ENCODE measurements at regions not wholly inside any gene's neighbourhood (a gene's known extent, or its start where the extent isn't known, plus 50 kb on each side); places are given as distances from the start of the nearest gene placed in this dataset.

DNA sequence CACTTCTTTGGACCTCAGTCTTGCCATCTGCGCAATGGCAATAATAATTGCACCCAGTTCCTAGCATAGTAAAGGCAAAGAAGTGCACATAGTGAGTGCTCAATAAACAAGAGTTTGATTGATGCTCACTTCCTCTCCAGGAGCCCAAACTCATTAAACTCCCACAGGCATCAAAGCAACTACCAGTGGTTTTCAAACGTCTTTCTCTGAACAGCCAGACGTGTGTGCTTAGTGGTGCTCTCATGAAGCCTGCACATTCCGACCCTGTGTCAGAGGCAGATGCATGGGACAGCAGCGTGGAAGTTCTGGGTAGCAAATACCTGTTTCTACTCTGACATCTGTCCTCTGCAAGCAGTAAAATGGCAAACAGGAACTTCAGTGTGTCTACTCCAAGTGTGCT is 146.3 kb upstream of the MAFB start:
- Histone ChIP-seq H3K27ac (no peak overlapping the region), H3K36me3 (no peaks in the 10 kb centered on the region), H3K4me1 (no peaks in the 10 kb centered on the region), H3K27me3 (peaks cover 0 to 3% (median 0%) of the 10 kb centered on the region in 9 donors), H3K4me3 (no peak overlapping the region), H3K9me3 (peaks cover 0 to 30% (median 0%) of the 10 kb centered on the region in 12 donors)
- TF ChIP-seq POLR2A (IDR thresholded peaks at IDR 0.05), result no peak
- TF ChIP-seq, protein P1, sequence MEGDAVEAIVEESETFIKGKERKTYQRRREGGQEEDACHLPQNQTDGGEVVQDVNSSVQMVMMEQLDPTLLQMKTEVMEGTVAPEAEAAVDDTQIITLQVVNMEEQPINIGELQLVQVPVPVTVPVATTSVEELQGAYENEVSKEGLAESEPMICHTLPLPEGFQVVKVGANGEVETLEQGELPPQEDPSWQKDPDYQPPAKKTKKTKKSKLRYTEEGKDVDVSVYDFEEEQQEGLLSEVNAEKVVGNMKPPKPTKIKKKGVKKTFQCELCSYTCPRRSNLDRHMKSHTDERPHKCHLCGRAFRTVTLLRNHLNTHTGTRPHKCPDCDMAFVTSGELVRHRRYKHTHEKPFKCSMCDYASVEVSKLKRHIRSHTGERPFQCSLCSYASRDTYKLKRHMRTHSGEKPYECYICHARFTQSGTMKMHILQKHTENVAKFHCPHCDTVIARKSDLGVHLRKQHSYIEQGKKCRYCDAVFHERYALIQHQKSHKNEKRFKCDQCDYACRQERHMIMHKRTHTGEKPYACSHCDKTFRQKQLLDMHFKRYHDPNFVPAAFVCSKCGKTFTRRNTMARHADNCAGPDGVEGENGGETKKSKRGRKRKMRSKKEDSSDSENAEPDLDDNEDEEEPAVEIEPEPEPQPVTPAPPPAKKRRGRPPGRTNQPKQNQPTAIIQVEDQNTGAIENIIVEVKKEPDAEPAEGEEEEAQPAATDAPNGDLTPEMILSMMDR (IDR thresholded peaks at IDR 0.05), result no peak
- 63 to 70% (median 66%) methylated on average over 5 of the region's 5 CpGs for WGBS, 4 donors
- ATAC-seq, result no peak
- intact Hi-C loops (cut with DNase I), result no loop called here
- DNase-seq, result no peak

DNA sequence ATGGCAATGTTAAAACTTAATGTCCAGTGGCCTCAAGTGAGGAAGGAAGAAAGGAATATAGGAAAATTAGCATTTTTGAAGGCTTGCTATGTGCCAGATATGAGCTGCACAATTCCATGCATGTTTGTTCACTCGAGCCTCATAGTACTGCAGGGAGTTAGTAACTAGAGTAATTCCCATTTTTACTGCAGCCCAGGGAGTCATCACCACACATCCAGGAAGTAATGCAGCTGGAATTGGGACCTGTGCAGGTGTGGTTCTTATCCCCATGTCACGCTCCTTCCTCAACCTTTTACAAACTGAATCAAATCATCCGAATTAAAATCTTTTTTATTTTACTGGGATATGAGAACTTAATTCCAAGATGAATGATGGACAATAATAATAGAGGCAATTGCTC is 149.5 kb upstream of the MAFB start:
- Histone ChIP-seq H3K4me1 (no peaks in the 10 kb centered on the region), H3K4me3 (no peak overlapping the region), H3K27me3 (peaks cover 0 to 3% (median 0%) of the 10 kb centered on the region in 9 donors), H3K36me3 (no peaks in the 10 kb centered on the region), H3K9me3 (peaks cover 0 to 14% (median 0%) of the 10 kb centered on the region in 12 donors), H3K27ac (no peak overlapping the region)
- WGBS, 4 donors, result 65 to 83% (median 73%) methylated on average over 3 of the region's 3 CpGs
- no peak for TF ChIP-seq POLR2A (IDR thresholded peaks at IDR 0.05)
- TF ChIP-seq, protein P1 (IDR thresholded peaks at IDR 0.05), result no peak
- intact Hi-C loops (cut with DNase I), result no loop called here
- no peak for ATAC-seq
- no peak for DNase-seq

DNA sequence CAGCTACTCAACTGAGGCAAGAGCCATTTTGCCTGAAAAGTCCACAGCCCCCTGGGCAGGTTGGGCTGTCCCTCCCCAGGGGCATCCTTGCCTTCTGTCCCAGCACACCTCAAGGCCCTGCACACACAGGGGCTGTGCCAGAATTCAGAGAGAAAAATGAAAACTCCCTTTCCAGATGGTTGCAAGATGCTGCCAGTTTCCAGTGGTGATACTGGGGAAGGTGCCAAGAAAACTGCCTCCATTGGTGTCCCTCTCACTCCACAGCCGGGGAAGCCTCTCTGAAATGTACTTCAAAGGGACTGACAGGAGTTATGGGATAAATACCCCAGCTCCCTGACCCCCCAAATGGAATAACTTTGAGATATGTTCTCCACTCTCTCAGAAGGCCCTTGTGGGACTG is 154.2 kb upstream of the MAFB start:
- DNase-seq, result no peak
- Histone ChIP-seq H3K9me3 (peaks cover 0 to 9% (median 0%) of the 10 kb centered on the region in 12 donors), H3K36me3 (no peaks in the 10 kb centered on the region), H3K27ac (no peak overlapping the region), H3K4me3 (no peak overlapping the region), H3K27me3 (peaks cover 0 to 4% (median 0%) of the 10 kb centered on the region in 9 donors), H3K4me1 (no peaks in the 10 kb centered on the region)
- no peak for TF ChIP-seq POLR2A (IDR thresholded peaks at IDR 0.05)
- TF ChIP-seq, protein P1 (IDR thresholded peaks at IDR 0.05), result no peak
- no peak for ATAC-seq
- intact Hi-C loops (cut with DNase I), result no loop called here
- WGBS, 4 donors, result 25 to 90% (median 49%) methylated on average over 1 of the region's 1 CpG

DNA sequence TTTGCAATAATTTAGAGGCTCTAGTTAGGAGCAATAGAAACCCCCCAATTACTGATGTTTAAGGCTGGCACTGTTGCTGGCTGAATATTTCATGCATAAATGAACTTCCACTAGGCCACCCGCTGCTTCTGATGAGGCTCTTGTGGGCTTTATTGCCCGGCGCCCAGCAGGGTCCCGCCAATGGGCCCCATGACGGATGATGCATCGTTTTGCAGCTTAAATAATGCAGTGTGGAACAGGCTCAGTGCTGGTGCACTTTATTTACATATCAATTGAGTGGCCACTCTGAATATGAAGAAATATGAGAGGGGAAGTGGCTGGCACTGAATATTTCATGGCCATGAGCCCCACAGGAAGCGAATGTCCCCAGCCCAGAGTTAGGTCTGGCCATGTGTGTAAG is 155.3 kb upstream of the MAFB start:
- Histone ChIP-seq H3K9me3 (peaks cover 0 to 9% (median 0%) of the 10 kb centered on the region in 12 donors), H3K4me1 (no peaks in the 10 kb centered on the region), H3K27ac (no peak overlapping the region), H3K36me3 (no peaks in the 10 kb centered on the region), H3K4me3 (no peak overlapping the region), H3K27me3 (peaks cover 0 to 4% (median 0%) of the 10 kb centered on the region in 9 donors)
- intact Hi-C loops (cut with DNase I), result no loop called here
- ATAC-seq, result no peak
- WGBS, 4 donors, result 88 to 92% (median 91%) methylated on average over 7 of the region's 7 CpGs
- TF ChIP-seq, protein P1 (IDR thresholded peaks at IDR 0.05), result no peak
- TF ChIP-seq POLR2A (IDR thresholded peaks at IDR 0.05), result no peak
- DNase-seq, result no peak
